ENCODE measurements at regions not wholly inside any gene's neighbourhood (a gene's known extent, or its start where the extent isn't known, plus 50 kb on each side); places are given as distances from the start of the nearest gene placed in this dataset.
A peak's percentile ranks its signal among the peaks of the same experiment; 100 is the strongest.

GRCh38 chr11:10641912-10642697, 51.5 kb downstream of the IRAG1 start:
- DNase-seq = no peak

- DNase-seq = no peak
These were observed 52.2 kb downstream of the IRAG1 start for GRCh38 chr11:10641177-10641911.

GRCh38 chr11:10640308-10640707, 53.2 kb downstream of the IRAG1 start:
- no peak for DNase-seq

GRCh38 chr11:10639350-10639749, 54.2 kb downstream of the IRAG1 start:
- DNase-seq = no peak

GRCh38 chr11:10638316-10638925, 55.1 kb downstream of the IRAG1 start:
- no peak for DNase-seq

- DNase-seq = no peak
These were observed 55.8 kb downstream of the IRAG1 start for GRCh38 chr11:10637731-10638151.

- no peak for DNase-seq
These were observed 59.1 kb downstream of the IRAG1 start for GRCh38 chr11:10634407-10634806.

GRCh38 chr11:10633261-10633660, 60.3 kb downstream of the IRAG1 start:
- DNase-seq = no peak

- no peak for DNase-seq
These were observed 61.1 kb downstream of the IRAG1 start for GRCh38 chr11:10632483-10632882.

GRCh38 chr11:10631761-10632160, 61.8 kb downstream of the IRAG1 start:
- DNase-seq = no peak

- no peak for DNase-seq
These were observed 61.0 kb upstream of the LYVE1 start for GRCh38 chr11:10629411-10630002.

- no peak for DNase-seq
These were observed 60.2 kb upstream of the LYVE1 start for GRCh38 chr11:10628508-10629236.

GRCh38 chr11:10627816-10628215, 59.4 kb upstream of the LYVE1 start:
- no peak for DNase-seq

- no peak for DNase-seq
These were observed 58.8 kb upstream of the LYVE1 start for GRCh38 chr11:10627291-10627690.

- no peak for DNase-seq
These were observed 57.5 kb upstream of the LYVE1 start for GRCh38 chr11:10625982-10626311.

- no peak for DNase-seq
These were observed 57.0 kb upstream of the LYVE1 start for GRCh38 chr11:10625281-10625981.

GRCh38 chr11:10623797-10624761, 55.6 kb upstream of the LYVE1 start:
- DNase-seq = peak; percentile 43

GRCh38 chr11:10622957-10623791, 54.7 kb upstream of the LYVE1 start:
- DNase-seq = no peak

- no peak for DNase-seq
These were observed 53.6 kb upstream of the LYVE1 start for GRCh38 chr11:10622108-10622507.

- no peak for DNase-seq
These were observed 50.7 kb upstream of the LYVE1 start for GRCh38 chr11:10619131-10619680.

All from activated CD8-positive, alpha-beta memory T cell treated with anti-CD3 and anti-CD28 coated beads, Interleukin-2, amount 50 U/mL, for 48 hours (primary cell).